H9 (cell line): ENCODE measurements at regions not wholly inside any gene's neighbourhood (a gene's known extent, or its start where the extent isn't known, plus 50 kb on each side); places are given as distances from the start of the nearest gene placed in this dataset.

Experiments used
- DNase-seq: peaks from one replicate; pipeline ENCODE4 v3.0.0-alpha.2; 2017
- H2AFZ ChIP-seq: one replicate; pipeline ENCODE4 v1.6.1; 2013; ENCODE audit warnings: mild to moderate bottlenecking, low read length, control low read depth, moderate library complexity
- H2AK5ac ChIP-seq: 2 replicates; pipeline ENCODE4 v1.6.1; 2013; ENCODE audit warnings: low read length, control low read depth, mixed read lengths; ENCODE audit not compliant: insufficient read length
- H2BK120ac ChIP-seq: one replicate; pipeline ENCODE4 v1.6.1; 2013; ENCODE audit warnings: low read depth, mild to moderate bottlenecking, low read length, control low read depth, inconsistent platforms; ENCODE audit not compliant: poor library complexity, severe bottlenecking
- H2BK12ac ChIP-seq: 2 replicates; pipeline ENCODE4 v1.6.1; 2013; ENCODE audit warnings: low read length, control low read depth, mixed read lengths, low read depth; ENCODE audit not compliant: insufficient read length
- H2BK15ac ChIP-seq: 2 replicates; pipeline ENCODE4 v1.6.1; 2013; ENCODE audit warnings: low read depth, low read length, control low read depth
- H2BK20ac ChIP-seq: one replicate; pipeline ENCODE4 v1.6.1; 2013; ENCODE audit warnings: low read depth, mild to moderate bottlenecking, low read length, control low read depth, inconsistent platforms; ENCODE audit not compliant: poor library complexity, severe bottlenecking
- H2BK5ac ChIP-seq: 2 replicates; pipeline ENCODE4 v1.6.1; 2013; ENCODE audit warnings: low read length, control low read depth, mixed read lengths; ENCODE audit not compliant: insufficient read length
- H3K14ac ChIP-seq: 2 replicates; pipeline ENCODE4 v1.6.1; 2013; ENCODE audit warnings: low read length, control low read depth; ENCODE audit not compliant: insufficient read depth
- H3K18ac ChIP-seq: 2 replicates; pipeline ENCODE4 v1.6.1; 2013; ENCODE audit warnings: low read depth, mild to moderate bottlenecking, mixed read lengths, low read length, control low read depth; ENCODE audit not compliant: insufficient read length
- H3K23ac ChIP-seq: 2 replicates; pipeline ENCODE4 v1.6.1; 2013; ENCODE audit warnings: low read length, control low read depth, mixed read lengths, low read depth; ENCODE audit not compliant: insufficient read length
- H3K23me2 ChIP-seq: 2 replicates; pipeline ENCODE4 v1.6.1; 2013; ENCODE audit warnings: low read depth, mild to moderate bottlenecking, mixed read lengths, low read length, control low read depth; ENCODE audit not compliant: insufficient read length, poor library complexity, severe bottlenecking
- H3K27ac ChIP-seq: 2 replicates; pipeline ENCODE4 v1.5.1; 2013; ENCODE audit warnings: low read length, control low read depth, mixed read lengths, low read depth; ENCODE audit not compliant: insufficient read length
- H3K27me3 ChIP-seq: 2 replicates; pipeline ENCODE4 v1.6.1; 2013; ENCODE audit warnings: low read length, control low read depth, inconsistent platforms; ENCODE audit not compliant: insufficient read depth
- H3K4ac ChIP-seq: 2 replicates; pipeline ENCODE4 v1.6.1; 2013; ENCODE audit warnings: low read depth, mild to moderate bottlenecking, control low read depth, inconsistent platforms, low read length, moderate library complexity
- H3K4me1 ChIP-seq: 2 replicates; pipeline ENCODE4 v1.6.1; 2013; ENCODE audit warnings: low read length, control low read depth, inconsistent platforms; ENCODE audit not compliant: insufficient read depth
- H3K4me2 ChIP-seq: 2 replicates; pipeline ENCODE4 v1.6.1; 2013; ENCODE audit warnings: low read length, control low read depth, mixed read lengths; ENCODE audit not compliant: insufficient read length, insufficient read depth
- H3K56ac ChIP-seq: 2 replicates; pipeline ENCODE4 v1.6.1; 2013; ENCODE audit warnings: low read depth, mild to moderate bottlenecking, mixed read lengths, low read length, control low read depth; ENCODE audit not compliant: insufficient read length
- H3K79me1 ChIP-seq: 2 replicates; pipeline ENCODE4 v1.6.1; 2013; ENCODE audit warnings: low read depth, mild to moderate bottlenecking, moderate library complexity, low read length, control low read depth, inconsistent platforms; ENCODE audit not compliant: insufficient read depth, poor library complexity, severe bottlenecking
- H3K79me2 ChIP-seq: 2 replicates; pipeline ENCODE4 v1.6.1; 2013; ENCODE audit warnings: low read length, control low read depth, inconsistent platforms; ENCODE audit not compliant: insufficient read depth
- H3K9ac ChIP-seq: 2 replicates; pipeline ENCODE4 v1.6.1; 2013; ENCODE audit warnings: low read length, control low read depth, mixed read lengths; ENCODE audit not compliant: insufficient read length; ENCODE audit errors: extremely low read depth
- H3K9me3 ChIP-seq: one replicate; pipeline ENCODE4 v1.6.1; 2013; ENCODE audit warnings: low read depth, low read length, inconsistent platforms; ENCODE audit not compliant: control insufficient read depth
- H3T11ph ChIP-seq: one replicate; pipeline ENCODE4 v1.6.1; 2013; ENCODE audit warnings: mild to moderate bottlenecking, low read length, control low read depth, inconsistent platforms
- H4K20me1 ChIP-seq: one replicate; pipeline ENCODE4 v1.6.1; 2013; ENCODE audit not compliant: control insufficient read depth, insufficient read length, insufficient read depth
- H4K5ac ChIP-seq: 2 replicates; pipeline ENCODE4 v1.6.1; 2013; ENCODE audit warnings: low read depth, mild to moderate bottlenecking, mixed read lengths, low read length, control low read depth; ENCODE audit not compliant: insufficient read length
- H4K8ac ChIP-seq: replicated peaks from 2 replicates; pipeline ENCODE4 v1.6.1; 2013; ENCODE audit warnings: low read length, control low read depth, mixed read lengths, low read depth; ENCODE audit not compliant: insufficient read length
- H4K91ac ChIP-seq: 2 replicates; pipeline ENCODE4 v1.6.1; 2013; ENCODE audit warnings: low read depth, mild to moderate bottlenecking, moderate library complexity, mixed read lengths, low read length, control low read depth; ENCODE audit not compliant: insufficient read length
- H3K27ac Mint-ChIP-seq, 3 experiments: 2 replicates in 2 of 3; 3 replicates in 1 of 3; pipeline ENCODE4 v1.8.0; 2020 to 2021; ENCODE audit warnings: mixed read lengths in 3 of 3, mild to moderate bottlenecking in 1 of 3, moderate library complexity in 1 of 3
- H3K27me3 Mint-ChIP-seq: 2 replicates; pipeline ENCODE4 v1.8.0; 2021; ENCODE audit warnings: low read depth, mild to moderate bottlenecking, moderate library complexity, mixed read lengths
- H3K36me3 Mint-ChIP-seq, 3 experiments: 2 replicates in 2 of 3; 3 replicates in 1 of 3; pipeline ENCODE4 v1.8.0; 2020 to 2021; ENCODE audit warnings: low read depth in 3 of 3, mixed read lengths in 3 of 3; ENCODE audit not compliant: insufficient read depth in 1 of 3
- H3K4me1 Mint-ChIP-seq, 2 experiments: 2 replicates each; pipeline ENCODE4 v1.8.0; 2020; ENCODE audit warnings: mixed read lengths in 2 of 2
- H3K4me3 Mint-ChIP-seq, 2 experiments: 2 replicates in 1 of 2; 3 replicates in 1 of 2; pipeline ENCODE4 v1.8.0; 2020 to 2021; ENCODE audit warnings: mild to moderate bottlenecking in 2 of 2, mixed read lengths in 2 of 2, moderate library complexity in 1 of 2
- H3K9me3 Mint-ChIP-seq, 2 experiments: 2 replicates in 1 of 2; 3 replicates in 1 of 2; pipeline ENCODE4 v1.8.0; 2020; ENCODE audit warnings: mild to moderate bottlenecking in 2 of 2, mixed read lengths in 2 of 2, moderate library complexity in 1 of 2
- CTCF ChIP-seq: fragments of 200-600 bp; sonication (generic); conservative IDR thresholded peaks from 3 replicates; pipeline ENCODE4 v1.8.0; 2021; ENCODE audit warnings: antibody characterized with exemption, mild to moderate bottlenecking
- WGBS: extraction: QIAGEN DNeasy Blood & Tissue Kit; methylation state at CpG from one replicate; pipeline ENCODE4 v1.1.7; 2013; ENCODE audit warnings: missing lambda C conversion rate, low lambda C conversion rate, mixed read lengths; ENCODE audit not compliant: insufficient read length; ENCODE audit errors: extremely low coverage; 5-methylcytosine and 5-hydroxymethylcytosine counted together

GRCh38 chr14:89678768-89679167 lies 261.7 kb upstream of the FOXN3 start:
- Mint-ChIP-seq H3K9me3 (peaks cover 8 to 14% of the 10 kb centered on the region in 2 experiments), H3K4me3 (no peak overlapping the region), H3K27me3 (peaks cover 2% of the 10 kb centered on the region), H3K27ac (no peak overlapping the region), H3K4me1 (no peaks in the 10 kb centered on the region), H3K36me3 (peaks cover 2 to 9% (median 2%) of the 10 kb centered on the region in 3 experiments; a peak in 5 of 7 replicates)
- no peaks in the 10 kb centered on the region for H3K79me2 ChIP-seq
- H3K27me3 ChIP-seq: no peaks in the 10 kb centered on the region
- no CpG with 5 or more reads among the region's 2 CpGs for WGBS
- no peak overlapping the region for H3K9ac ChIP-seq
- H3T11ph ChIP-seq: no peak overlapping the region
- no peak overlapping the region for H2AFZ ChIP-seq
- no peak overlapping the region for H3K56ac ChIP-seq
- H2BK15ac ChIP-seq: no peak overlapping the region
- H4K91ac ChIP-seq: no peak overlapping the region
- H3K4me1 ChIP-seq: no peaks in the 10 kb centered on the region
- H4K8ac ChIP-seq: no peak overlapping the region
- no peak overlapping the region for H3K18ac ChIP-seq
- H2BK12ac ChIP-seq: no peak overlapping the region
- no peak overlapping the region for H3K4ac ChIP-seq
- H3K23ac ChIP-seq: no peak overlapping the region
- H2BK5ac ChIP-seq: no peak overlapping the region
- TF ChIP-seq CTCF: no peak
- no peak overlapping the region for H3K4me2 ChIP-seq
- H2BK120ac ChIP-seq: no peak overlapping the region
- H4K5ac ChIP-seq: no peak overlapping the region
- H3K14ac ChIP-seq: no peak overlapping the region
- H4K20me1 ChIP-seq: no peaks in the 10 kb centered on the region
- no peak for DNase-seq
- H2BK20ac ChIP-seq: no peak overlapping the region
- H3K79me1 ChIP-seq: no peaks in the 10 kb centered on the region
- H3K23me2 ChIP-seq: no peaks in the 10 kb centered on the region
- no peak overlapping the region for H2AK5ac ChIP-seq
- no peak overlapping the region for H3K27ac ChIP-seq
- no peaks in the 10 kb centered on the region for H3K9me3 ChIP-seq
